ENCODE measurements at regions not wholly inside any gene's neighbourhood (a gene's known extent, or its start where the extent isn't known, plus 50 kb on each side); places are given as distances from the start of the nearest gene placed in this dataset.
"Not testable (repeated sequence)": the region's sequence is repeated elsewhere in the genome, so short reads cannot be mapped to it uniquely, and the experiment has no call there.

DNA sequence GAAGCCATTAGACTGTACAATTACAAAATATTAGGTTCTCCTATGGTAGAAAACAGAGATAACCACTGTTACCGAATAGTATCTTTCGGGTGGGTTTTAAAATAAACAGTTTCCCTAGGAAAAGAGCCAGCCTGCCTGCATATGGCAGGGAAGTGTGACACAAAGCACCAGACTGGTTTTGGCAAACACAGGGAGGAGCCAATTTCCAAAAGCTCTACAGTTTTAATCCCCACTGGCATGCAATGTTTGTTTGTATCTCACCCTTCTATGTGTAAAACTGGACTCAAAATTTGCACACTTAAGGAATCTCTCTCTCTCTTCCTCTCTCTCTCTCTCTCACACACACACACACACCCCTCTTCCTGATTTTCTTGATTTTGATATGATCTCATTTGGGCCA lies 261.7 kb downstream of the ETV1 start:
- no peak for DNase-seq (ENCODE audit: low read depth in 3 of 3, low spot score in 2 of 3)

DNA sequence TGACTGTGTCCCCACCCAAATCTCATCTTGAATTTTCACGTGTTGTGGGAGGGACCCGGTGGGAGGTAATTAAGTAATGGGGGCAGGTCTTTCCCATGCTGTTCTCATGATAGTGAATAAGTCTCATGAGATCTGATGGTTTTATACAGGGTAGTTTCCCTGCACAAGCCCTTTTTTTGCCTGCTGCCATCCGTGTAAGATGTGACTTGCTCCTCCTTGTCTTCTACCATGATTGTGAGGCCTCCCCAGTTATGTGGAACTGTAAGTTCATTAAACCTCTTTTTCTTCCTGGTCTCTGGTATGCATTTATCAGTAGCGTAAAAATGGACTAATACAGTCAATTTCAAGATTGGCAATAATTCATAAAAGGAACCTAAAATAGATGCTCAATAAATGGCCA lies 261.0 kb downstream of the ETV1 start:
- not testable (repeated sequence) for DNase-seq (ENCODE audit: low read depth in 3 of 3, low spot score in 2 of 3)

DNA sequence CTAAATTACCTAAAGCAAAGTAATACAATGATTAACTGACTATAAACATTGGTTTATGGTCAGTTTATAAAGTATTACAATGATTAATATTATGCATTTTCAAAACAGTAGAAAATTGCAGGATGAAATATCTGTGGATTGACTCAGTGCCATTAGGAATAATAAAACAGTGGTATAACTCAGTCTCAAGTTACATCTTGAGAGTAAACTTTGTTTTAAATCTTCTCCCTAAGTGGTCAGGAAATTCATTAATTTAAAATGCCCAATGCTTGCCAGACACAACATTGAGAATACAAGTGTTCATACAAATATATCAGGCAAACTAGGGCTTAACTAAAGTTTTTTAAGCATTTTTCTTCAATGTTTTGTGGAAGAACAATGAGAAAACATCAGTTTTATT lies 257.8 kb downstream of the ETV1 start:
- no peak for DNase-seq (ENCODE audit: low read depth in 3 of 3, low spot score in 2 of 3)

DNA sequence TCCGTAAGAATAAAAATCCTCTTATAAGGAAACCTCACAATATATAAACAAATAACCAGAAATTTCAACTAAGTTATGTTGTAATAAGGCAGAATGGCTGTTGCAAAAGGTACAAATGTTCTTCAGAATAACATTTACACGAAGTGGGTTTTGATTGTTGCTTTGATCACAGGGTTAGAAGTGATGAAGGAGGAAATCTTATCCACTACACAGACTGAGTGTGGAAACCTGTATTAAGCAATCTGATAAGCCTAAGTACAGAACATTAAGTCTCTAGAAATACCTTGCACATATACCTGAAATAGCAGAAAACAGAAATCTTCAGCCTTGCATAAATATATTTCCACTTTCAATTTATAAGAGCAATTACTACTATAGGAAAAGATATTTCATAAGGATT lies 251.9 kb downstream of the ETV1 start:
- DNase-seq (ENCODE audit: low read depth in 3 of 3, low spot score in 2 of 3), result no peak

DNA sequence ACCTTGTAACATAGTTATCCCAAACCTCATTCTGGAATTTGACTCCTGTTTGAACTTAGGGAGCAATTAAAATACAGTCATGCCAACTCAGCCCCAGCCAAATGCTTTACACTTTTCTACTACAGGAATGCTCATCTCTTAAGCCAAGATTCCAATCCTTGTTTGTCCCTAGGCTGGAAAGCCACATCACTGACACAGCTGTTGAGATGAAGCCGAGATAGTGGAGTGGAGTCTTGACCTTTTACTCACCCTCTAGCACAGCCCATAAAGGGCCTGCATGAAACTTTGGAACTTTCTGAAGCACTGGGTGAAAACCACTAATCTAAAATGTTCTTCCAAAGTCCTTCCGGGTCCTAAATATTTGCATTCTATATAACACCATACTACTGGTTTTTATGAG lies 247.3 kb downstream of the ETV1 start:
- no peak for DNase-seq (ENCODE audit: low read depth in 3 of 3, low spot score in 2 of 3)

DNA sequence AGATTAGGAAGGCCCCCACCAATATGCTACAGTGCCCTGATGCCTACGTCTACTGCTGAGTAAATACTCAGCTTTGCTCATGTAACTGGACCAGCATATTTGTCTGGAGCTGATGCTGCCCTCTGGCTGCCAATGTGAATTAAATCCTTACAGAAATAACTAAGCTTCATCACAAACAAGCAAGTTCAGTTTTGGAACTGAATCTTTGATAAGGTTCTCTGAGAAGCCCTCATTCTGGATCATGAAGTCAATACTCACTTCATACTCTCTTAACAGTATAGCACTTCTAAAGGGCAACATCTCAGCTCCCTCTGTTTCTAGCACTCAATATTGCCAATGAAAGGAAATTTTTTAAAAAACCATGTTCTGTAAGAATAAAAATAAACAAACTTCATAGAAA lies 246.7 kb downstream of the ETV1 start:
- DNase-seq (ENCODE audit: low read depth in 3 of 3, low spot score in 2 of 3), result no peak

DNA sequence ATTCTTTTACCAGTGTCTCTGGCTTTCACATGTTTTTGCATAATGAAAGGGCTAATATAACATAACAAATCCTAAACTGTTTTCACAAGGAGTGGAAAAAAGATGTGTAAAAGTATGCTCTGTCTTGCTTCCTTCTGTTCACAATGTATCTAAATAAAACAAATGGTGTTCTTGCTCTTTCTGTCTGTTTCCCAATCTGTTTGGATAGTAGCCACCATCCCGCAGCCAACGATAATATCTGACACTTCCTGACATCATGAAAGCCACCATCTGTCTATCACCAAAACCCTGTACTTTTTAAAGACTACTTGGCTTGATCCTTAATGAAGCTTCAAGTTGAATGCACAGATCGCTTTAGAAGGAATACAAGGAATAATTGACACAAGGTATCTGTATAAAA lies 246.2 kb downstream of the ETV1 start:
- DNase-seq (ENCODE audit: low read depth in 3 of 3, low spot score in 2 of 3), result no peak

DNA sequence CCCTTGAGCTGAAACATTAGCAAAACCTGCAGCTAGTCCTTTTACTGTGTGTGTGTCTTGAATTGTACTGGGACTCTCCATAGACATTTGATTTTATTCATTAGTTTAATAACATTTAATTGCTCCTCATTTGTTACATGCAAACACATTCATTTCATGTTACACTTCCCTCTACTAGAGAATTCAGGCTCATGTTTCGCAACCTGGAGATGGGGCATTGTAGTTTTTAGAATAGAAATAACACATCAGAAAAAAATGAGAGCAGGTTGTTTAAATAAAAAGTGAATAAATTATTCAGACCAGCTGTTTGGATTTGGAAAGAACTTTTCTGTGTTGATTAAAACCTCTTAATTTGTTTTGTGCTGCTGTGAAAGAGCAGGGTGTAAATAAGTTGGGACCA lies 243.9 kb downstream of the ETV1 start:
- DNase-seq (ENCODE audit: low read depth in 3 of 3, low spot score in 2 of 3), result no peak

DNA sequence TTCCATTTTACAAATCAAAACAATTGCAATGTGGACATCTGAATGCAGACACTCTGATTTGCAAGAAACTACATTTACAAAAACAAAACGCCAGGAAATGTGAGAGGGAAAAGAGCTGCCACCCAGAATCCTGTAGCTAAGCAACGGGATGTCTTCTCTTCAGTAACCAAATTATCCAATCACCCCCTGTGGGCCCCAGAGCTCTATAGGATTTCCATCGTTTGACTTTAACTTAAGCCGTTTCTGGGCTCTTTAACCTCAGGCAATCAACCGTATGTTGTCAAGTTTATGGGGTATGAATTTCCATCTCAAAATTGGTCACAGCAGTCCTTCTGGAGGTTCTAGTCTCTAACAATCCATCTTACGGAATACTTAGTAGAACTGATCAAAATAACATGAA lies 240.5 kb downstream of the ETV1 start:
- DNase-seq (ENCODE audit: low read depth in 3 of 3, low spot score in 2 of 3), result no peak

DNA sequence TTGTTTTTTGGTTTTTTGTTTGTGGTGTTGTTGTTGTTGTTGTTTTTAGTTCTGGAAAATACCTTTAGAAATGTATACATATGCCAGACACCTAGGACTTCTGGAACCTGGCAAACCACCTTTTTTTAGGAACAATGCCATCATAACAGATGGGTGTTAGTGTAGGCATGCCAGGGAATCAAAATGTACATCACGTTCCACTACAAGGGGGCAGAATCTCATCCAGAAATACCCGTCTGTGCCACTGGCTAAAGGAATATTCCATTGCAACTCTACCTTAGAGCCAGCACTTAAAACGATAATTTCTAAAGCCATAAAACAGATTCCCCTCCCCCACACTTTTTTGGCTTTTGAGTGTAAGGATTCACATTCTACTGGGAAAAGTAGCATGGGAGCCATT lies 239.8 kb downstream of the ETV1 start:
- DNase-seq (ENCODE audit: low read depth in 3 of 3, low spot score in 2 of 3), result no peak

DNA sequence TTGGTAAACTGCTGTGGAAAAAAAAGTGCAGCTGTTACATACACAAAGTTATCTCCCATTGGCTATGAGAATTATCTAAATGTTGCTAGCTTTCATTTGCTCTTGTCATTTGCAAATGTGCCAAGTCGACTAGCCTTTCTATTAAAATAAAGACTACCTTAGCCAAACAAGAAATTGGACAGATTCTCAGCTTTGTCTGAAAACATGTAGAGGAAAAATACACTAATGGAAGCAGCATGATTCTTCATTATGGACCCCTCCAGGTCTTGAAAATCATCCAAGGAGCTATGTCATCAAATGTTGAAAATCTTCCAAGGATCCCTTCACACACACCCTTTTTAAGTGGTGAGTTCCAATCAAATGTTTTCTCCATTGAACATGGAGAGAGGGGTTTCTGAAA lies 237.7 kb downstream of the ETV1 start:
- DNase-seq (ENCODE audit: low read depth in 3 of 3, low spot score in 2 of 3), result no peak

DNA sequence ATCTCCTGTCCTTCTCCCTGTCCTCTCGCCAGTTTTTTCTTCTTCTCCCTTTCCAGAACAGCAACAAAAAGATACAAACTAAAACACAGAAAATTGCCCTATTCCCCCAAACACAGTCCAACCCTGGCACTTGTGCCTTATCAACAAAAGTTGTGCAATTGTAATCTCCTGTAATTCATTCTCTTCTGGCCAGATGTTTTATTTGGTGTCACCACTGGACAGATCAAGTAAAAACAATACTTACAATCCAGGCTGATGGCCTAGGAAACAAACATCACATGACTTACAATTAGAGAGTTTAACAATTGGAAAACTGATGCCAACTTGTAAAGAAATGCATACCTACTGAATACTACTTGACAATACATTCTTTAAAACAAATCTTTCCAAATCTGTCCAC lies 231.6 kb downstream of the ETV1 start:
- no peak for DNase-seq (ENCODE audit: low read depth in 3 of 3, low spot score in 2 of 3)

DNA sequence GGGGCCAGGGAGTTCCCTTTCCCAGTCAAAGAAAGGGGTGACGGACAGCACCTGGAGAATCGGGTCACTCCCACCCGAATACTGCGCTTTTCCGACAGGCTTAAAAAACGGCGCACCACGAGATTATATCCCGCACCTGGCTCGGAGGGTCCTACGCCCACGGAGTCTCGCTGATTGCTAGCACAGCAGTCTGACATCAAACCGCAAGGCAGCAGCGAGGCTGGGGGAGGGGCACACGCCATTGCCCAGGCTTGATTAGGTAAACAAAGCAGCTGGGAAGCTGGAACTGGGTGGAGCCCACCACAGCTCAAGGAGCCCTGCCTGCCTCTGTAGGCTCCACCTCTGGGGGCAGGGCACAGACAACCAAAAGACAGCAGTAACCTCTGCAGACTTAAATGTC lies 223.6 kb downstream of the ETV1 start:
- not testable (repeated sequence) for DNase-seq (ENCODE audit: low read depth in 3 of 3, low spot score in 2 of 3)

DNA sequence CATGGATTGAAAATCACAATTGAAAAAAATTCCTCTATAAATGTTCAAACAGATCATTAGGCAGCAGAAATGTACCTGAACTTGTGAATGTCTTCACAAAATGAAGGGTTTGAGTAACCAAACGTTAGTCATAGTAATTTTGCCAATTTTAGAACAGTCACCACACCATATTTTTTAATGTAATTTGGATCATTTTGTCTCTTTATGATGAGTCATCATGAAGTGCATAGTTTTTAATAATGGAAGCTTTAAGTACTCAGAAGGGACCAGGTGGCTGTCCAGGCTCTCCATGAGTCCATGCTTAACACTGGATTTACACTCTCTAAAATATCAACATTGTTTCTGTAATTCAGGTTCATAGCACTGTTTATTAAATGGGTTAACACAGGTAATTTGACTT lies 219.2 kb downstream of the ETV1 start:
- DNase-seq (ENCODE audit: low read depth in 3 of 3, low spot score in 2 of 3), result no peak

DNA sequence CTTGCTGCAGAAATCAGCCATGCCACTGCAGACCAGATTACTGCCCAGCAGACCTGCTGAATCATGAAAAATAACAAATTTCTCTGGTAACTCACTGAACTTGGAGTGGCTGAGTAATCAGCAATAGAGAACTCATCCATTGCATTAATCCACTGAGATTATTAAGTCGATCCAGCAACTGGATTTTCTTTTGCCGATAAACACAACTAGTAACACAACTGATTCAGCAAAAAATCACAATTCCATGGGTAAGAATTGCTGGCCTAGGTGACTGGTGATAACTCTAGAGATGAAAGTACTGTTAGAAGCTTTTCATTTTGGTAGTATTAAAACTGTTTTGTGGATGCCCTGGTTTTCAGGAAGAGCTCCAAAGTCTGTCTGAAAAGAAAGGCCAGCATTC lies 214.5 kb downstream of the ETV1 start:
- DNase-seq (ENCODE audit: low read depth in 3 of 3, low spot score in 2 of 3), result no peak

DNA sequence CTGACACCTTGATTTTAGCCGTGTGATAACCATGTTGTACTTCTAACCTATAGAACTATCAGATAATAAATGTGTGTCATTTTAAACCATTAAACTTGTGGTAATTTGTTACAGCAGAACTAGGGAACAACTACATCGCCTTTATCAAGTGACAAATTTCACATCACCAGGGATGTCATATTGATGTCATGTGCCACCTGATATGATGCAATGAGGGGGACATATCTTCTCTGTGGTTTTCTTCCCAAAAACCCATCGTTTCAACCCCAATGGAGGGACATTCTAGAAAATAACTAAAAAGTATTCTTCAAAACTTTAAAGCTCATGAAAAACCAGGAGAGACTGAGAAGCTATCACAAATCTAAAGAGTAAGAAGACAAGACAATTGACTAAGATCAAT lies 212.2 kb downstream of the ETV1 start:
- DNase-seq (ENCODE audit: low read depth in 3 of 3, low spot score in 2 of 3), result no peak

DNA sequence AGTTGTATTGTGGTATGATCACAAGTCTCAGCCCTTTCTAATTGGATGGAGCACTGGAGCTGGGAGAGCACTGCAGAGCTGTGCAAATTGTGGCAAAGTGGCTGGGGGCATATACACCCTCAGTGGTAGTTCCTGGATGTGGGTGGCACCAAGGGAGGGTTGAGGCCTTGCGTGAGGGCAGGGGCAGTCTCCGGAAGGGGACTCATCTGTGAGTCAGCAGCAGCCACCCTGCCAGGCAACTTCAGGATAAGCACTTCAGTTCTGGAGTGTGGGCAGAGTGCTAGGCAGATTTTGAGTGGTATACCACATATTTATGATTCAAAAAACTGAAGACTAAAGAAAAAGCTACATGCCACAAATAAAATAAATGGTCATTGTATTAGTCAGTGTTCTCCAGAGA lies 210.5 kb downstream of the ETV1 start:
- no peak for DNase-seq (ENCODE audit: low read depth in 3 of 3, low spot score in 2 of 3)

DNA sequence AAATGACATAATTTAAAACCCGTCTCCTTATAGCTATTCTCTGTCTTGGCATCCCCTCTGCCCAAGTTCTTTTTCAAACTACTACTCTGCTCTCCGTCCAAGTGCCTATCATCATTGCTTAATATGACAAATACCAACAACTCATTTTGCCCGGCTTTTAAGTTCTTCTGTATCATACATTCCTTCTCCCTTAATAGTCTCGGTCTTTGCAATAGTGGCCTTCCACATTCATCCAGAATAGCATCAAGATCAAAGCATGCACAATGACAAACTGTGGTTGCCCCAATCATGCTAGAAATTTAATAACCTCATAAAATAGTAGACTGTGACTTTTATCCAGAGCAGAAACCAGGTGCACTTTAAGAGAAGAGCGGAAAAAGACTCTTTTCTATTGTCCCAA lies 198.9 kb downstream of the ETV1 start:
- no peak for DNase-seq (ENCODE audit: low read depth in 3 of 3, low spot score in 2 of 3)

DNA sequence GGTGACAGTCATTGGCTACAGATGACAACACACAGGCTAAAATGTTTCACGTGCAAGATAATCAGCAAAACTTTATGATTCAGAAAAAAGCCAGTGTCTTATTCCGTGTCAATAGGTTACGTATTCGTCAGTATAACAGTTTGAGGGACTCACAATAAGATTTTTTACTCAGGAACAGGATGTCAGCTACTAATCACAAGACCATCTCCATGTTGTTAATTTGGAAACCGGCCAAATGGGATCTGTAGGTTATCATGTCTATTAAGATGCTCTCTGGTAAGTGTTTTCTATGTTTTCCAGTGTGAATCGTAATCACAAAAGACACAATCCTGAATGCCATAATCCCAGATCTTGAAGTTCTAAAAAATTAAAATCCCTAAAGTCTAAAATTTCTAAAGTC lies 197.3 kb downstream of the ETV1 start:
- DNase-seq (ENCODE audit: low read depth in 3 of 3, low spot score in 2 of 3), result no peak

DNA sequence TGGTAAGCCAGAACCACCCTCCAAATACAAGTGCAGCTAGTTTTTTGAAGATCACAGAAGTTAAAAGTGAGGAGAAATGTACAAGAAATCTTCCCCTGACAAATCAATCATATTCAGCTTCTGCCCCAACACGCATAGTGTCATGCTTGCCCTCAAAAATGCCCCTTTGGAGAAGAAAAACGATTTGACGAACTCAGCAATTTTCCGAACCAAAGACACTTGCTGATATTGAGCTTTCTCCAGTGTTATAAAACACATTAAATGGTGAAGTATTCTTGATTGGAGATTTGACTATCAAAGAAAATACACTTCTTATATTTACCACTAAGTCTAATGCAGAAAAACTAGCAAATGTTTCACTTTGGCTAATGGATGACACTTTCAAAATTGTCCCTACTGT lies 195.5 kb downstream of the ETV1 start:
- no peak for DNase-seq (ENCODE audit: low read depth in 3 of 3, low spot score in 2 of 3)

DNA sequence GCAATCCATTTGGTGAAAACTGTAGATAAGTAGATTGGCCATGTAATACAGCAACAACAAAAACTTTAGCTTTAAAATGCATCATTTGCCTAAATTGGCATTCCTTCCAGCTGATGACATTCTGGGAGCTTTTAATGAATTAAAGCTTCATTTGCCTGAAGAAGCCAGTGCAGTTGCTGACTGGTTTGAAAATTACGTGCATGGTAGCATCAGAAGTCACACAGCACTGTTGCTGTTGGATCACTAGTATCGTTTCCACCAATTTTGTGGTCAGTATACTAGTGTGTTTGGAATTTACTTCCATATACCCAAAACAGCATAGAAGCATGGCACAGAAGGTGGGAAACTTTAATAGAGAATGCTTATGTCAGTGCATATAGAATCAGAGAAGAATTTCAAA lies 194.9 kb downstream of the ETV1 start:
- no peak for DNase-seq (ENCODE audit: low read depth in 3 of 3, low spot score in 2 of 3)

DNA sequence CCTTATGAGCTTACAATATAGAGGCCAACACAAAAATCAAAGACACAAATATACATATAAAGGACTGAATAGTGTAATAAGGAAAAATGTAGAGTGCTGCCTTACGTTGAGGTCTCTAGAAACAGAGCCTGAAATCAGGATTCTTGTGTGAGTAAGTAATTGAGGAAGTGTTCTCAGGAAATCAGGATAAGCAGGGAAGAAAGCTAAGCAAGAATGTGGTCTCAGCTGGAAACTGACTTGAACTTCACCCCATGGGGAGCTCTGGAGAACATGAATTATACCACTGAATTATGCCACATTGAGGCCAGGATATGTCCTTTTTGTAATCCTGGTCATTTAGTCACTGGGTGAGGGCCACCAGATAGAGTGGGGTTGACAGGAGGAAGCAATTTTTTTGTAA lies 191.9 kb downstream of the ETV1 start:
- DNase-seq (ENCODE audit: low read depth in 3 of 3, low spot score in 2 of 3), result no peak

DNA sequence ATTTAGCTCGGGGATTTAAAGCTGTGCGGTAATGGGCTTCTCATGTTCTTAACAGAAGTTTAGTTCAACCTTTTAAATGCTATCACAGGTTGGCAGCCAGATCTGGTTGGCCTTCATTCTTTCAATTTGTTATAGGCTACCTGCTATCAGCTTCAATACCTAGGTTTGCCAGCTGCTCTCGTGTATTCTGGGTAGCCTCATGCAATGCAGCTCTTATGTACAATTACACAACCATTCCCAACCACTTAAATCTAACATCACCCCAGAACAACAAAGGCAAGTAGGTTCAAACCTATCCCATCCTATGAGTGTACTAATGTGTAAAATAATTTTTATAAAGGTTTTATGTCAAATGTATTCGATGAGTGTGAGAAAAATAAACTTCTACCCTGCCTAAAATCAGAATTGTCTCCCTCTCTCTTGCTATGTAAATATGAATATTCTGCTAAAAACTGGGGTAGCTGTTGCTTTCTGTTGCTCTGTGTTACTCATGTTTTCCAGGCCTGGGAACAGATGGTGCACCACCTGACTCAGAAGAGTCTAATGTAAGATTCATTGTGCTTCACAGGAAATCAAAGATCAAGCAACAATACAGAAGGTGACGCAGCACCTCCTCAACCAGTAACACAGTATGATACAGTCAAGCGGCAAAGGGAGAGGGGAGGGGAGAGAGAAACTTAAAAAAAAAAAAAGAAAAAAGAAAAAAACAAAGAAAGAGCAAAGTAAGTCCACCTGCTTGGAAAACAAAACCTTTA lies 188.6 kb downstream of the ETV1 start:
- no peak for DNase-seq (ENCODE audit: low read depth in 3 of 3, low spot score in 2 of 3)
